Activated T-cell treated with anti-CD3 and anti-CD28 coated beads, Interleukin-2, amount 50 U/mL, for 24 hours (primary cell): ENCODE measurements at regions not wholly inside any gene's neighbourhood (a gene's known extent, or its start where the extent isn't known, plus 50 kb on each side); places are given as distances from the start of the nearest gene placed in this dataset.
"Not testable (repeated sequence)": the region's sequence is repeated elsewhere in the genome, so short reads cannot be mapped to it uniquely, and the experiment has no call there.

Experiments
- DNase-seq: peaks from one replicate; pipeline ENCODE4 v3.0.0-alpha.2; 2020
- H3K27ac Mint-ChIP-seq: 2 replicates; pipeline ENCODE4 v1.8.0; 2020; ENCODE audit warnings: mild to moderate bottlenecking, mixed read lengths
- H3K27me3 Mint-ChIP-seq: 2 replicates; pipeline ENCODE4 v1.8.0; 2020; ENCODE audit warnings: mixed read lengths
- H3K36me3 Mint-ChIP-seq: 2 replicates; pipeline ENCODE4 v1.8.0; 2020; ENCODE audit warnings: low read depth, mixed read lengths
- H3K4me1 Mint-ChIP-seq: 2 replicates; pipeline ENCODE4 v1.8.0; 2020; ENCODE audit warnings: low read depth, mixed read lengths
- H3K4me3 Mint-ChIP-seq: 2 replicates; pipeline ENCODE4 v1.8.0; 2020; ENCODE audit warnings: mild to moderate bottlenecking, moderate library complexity, mixed read lengths
- H3K9me3 Mint-ChIP-seq: 2 replicates; pipeline ENCODE4 v1.8.0; 2020; ENCODE audit warnings: mixed read lengths

- Mint-ChIP-seq H3K36me3 (no peaks in the 10 kb centered on the region), H3K4me3 (no peak overlapping the region), H3K27me3 (no peaks in the 10 kb centered on the region), H3K9me3 (peaks cover 11% of the 10 kb centered on the region), H3K27ac (no peak overlapping the region), H3K4me1 (no peaks in the 10 kb centered on the region)
- no peak for DNase-seq
Observed at GRCh38 chr13:54004026-54004699, 975.5 kb downstream of the OLFM4 start.

- Mint-ChIP-seq H3K27me3 (no peaks in the 10 kb centered on the region), H3K4me3 (no peak overlapping the region), H3K9me3 (peaks cover 20% of the 10 kb centered on the region), H3K4me1 (no peaks in the 10 kb centered on the region), H3K36me3 (no peaks in the 10 kb centered on the region), H3K27ac (no peak overlapping the region)
- DNase-seq = no peak
Observed at GRCh38 chr13:54016542-54016941, 987.9 kb downstream of the OLFM4 start.

- no peak overlapping the region for H3K4me3 Mint-ChIP-seq
- DNase-seq = no peak
- peaks cover 18% of the 10 kb centered on the region for H3K9me3 Mint-ChIP-seq
- no peaks in the 10 kb centered on the region for H3K27me3 Mint-ChIP-seq
- H3K36me3 Mint-ChIP-seq = no peaks in the 10 kb centered on the region
- H3K4me1 Mint-ChIP-seq = no peaks in the 10 kb centered on the region
- H3K27ac Mint-ChIP-seq = no peak overlapping the region
Observed at GRCh38 chr13:54018485-54018884, 989.9 kb downstream of the OLFM4 start.

GRCh38 chr13:54029226-54029625 lies 1000.6 kb downstream of the OLFM4 start:
- Mint-ChIP-seq H3K27me3 (no peaks in the 10 kb centered on the region), H3K27ac (no peak overlapping the region), H3K4me1 (no peaks in the 10 kb centered on the region), H3K4me3 (no peak overlapping the region), H3K36me3 (no peaks in the 10 kb centered on the region), H3K9me3 (peaks cover 31% of the 10 kb centered on the region)
- DNase-seq = no peak

GRCh38 chr13:54029720-54030119 lies 1001.1 kb downstream of the OLFM4 start:
- no peaks in the 10 kb centered on the region for H3K4me1 Mint-ChIP-seq
- H3K36me3 Mint-ChIP-seq = no peaks in the 10 kb centered on the region
- H3K9me3 Mint-ChIP-seq = peaks cover 30% of the 10 kb centered on the region
- H3K27me3 Mint-ChIP-seq = no peaks in the 10 kb centered on the region
- H3K27ac Mint-ChIP-seq = no peak overlapping the region
- no peak overlapping the region for H3K4me3 Mint-ChIP-seq
- DNase-seq = no peak

- H3K27me3 Mint-ChIP-seq = no peaks in the 10 kb centered on the region
- H3K4me3 Mint-ChIP-seq = no peak overlapping the region
- no peak for DNase-seq
- H3K9me3 Mint-ChIP-seq = peaks cover 14% of the 10 kb centered on the region
- no peaks in the 10 kb centered on the region for H3K4me1 Mint-ChIP-seq
- no peaks in the 10 kb centered on the region for H3K36me3 Mint-ChIP-seq
- no peak overlapping the region for H3K27ac Mint-ChIP-seq
Observed at GRCh38 chr13:54033323-54033861, 1004.8 kb downstream of the OLFM4 start.

GRCh38 chr13:54034047-54034446 lies 1005.4 kb downstream of the OLFM4 start:
- H3K9me3 Mint-ChIP-seq = peaks cover 16% of the 10 kb centered on the region
- no peaks in the 10 kb centered on the region for H3K27me3 Mint-ChIP-seq
- H3K36me3 Mint-ChIP-seq = no peaks in the 10 kb centered on the region
- H3K27ac Mint-ChIP-seq = no peak overlapping the region
- H3K4me1 Mint-ChIP-seq = no peaks in the 10 kb centered on the region
- no peak overlapping the region for H3K4me3 Mint-ChIP-seq
- DNase-seq = no peak

GRCh38 chr13:54057416-54057815 lies 1028.8 kb downstream of the OLFM4 start:
- H3K4me3 Mint-ChIP-seq = not testable (repeated sequence)

GRCh38 chr13:54069958-54070357 lies 1041.3 kb downstream of the OLFM4 start:
- not testable (repeated sequence) for DNase-seq, H3K4me1 Mint-ChIP-seq, H3K4me3 Mint-ChIP-seq, H3K27me3 Mint-ChIP-seq, H3K27ac Mint-ChIP-seq, H3K36me3 Mint-ChIP-seq
- H3K9me3 Mint-ChIP-seq = peaks cover 29% of the 10 kb centered on the region

More at GRCh38 chr13:54057416-54057815, 1028.8 kb downstream of the OLFM4 start:
- peaks cover 14% of the 10 kb centered on the region for H3K9me3 Mint-ChIP-seq
- H3K36me3 Mint-ChIP-seq, DNase-seq, H3K4me1 Mint-ChIP-seq, H3K27ac Mint-ChIP-seq, H3K27me3 Mint-ChIP-seq: not testable (repeated sequence)

- Mint-ChIP-seq H3K4me1 (no peaks in the 10 kb centered on the region), H3K4me3 (no peak overlapping the region), H3K27me3 (no peaks in the 10 kb centered on the region), H3K36me3 (no peaks in the 10 kb centered on the region), H3K27ac (no peak overlapping the region), H3K9me3 (no peaks in the 10 kb centered on the region)
- no peak for DNase-seq
Observed at GRCh38 chr13:54077569-54077968, 1049.0 kb downstream of the OLFM4 start.

GRCh38 chr13:54078271-54078870 lies 1049.8 kb downstream of the OLFM4 start:
- Mint-ChIP-seq H3K27ac (no peak overlapping the region), H3K4me1 (no peaks in the 10 kb centered on the region), H3K36me3 (no peaks in the 10 kb centered on the region), H3K9me3 (peaks cover 2% of the 10 kb centered on the region), H3K4me3 (no peak overlapping the region), H3K27me3 (no peaks in the 10 kb centered on the region)
- no peak for DNase-seq

GRCh38 chr13:54082309-54082708 lies 1053.7 kb downstream of the OLFM4 start:
- H3K27ac Mint-ChIP-seq, H3K4me1 Mint-ChIP-seq, DNase-seq, H3K36me3 Mint-ChIP-seq, H3K27me3 Mint-ChIP-seq, H3K4me3 Mint-ChIP-seq: not testable (repeated sequence)
- H3K9me3 Mint-ChIP-seq = peaks cover 14% of the 10 kb centered on the region

GRCh38 chr13:54091884-54092283 lies 1063.3 kb downstream of the OLFM4 start:
- Mint-ChIP-seq H3K27me3 (no peaks in the 10 kb centered on the region), H3K9me3 (peaks cover 13% of the 10 kb centered on the region), H3K4me1 (no peaks in the 10 kb centered on the region), H3K27ac (no peak overlapping the region), H3K4me3 (no peak overlapping the region), H3K36me3 (no peaks in the 10 kb centered on the region)
- no peak for DNase-seq

- DNase-seq = no peak
- Mint-ChIP-seq H3K9me3 (peaks cover 9% of the 10 kb centered on the region), H3K4me3 (no peak overlapping the region), H3K4me1 (no peaks in the 10 kb centered on the region), H3K27ac (no peak overlapping the region), H3K27me3 (no peaks in the 10 kb centered on the region), H3K36me3 (no peaks in the 10 kb centered on the region)
Observed at GRCh38 chr13:54092686-54093085, 1064.1 kb downstream of the OLFM4 start.

- Mint-ChIP-seq H3K27me3 (no peaks in the 10 kb centered on the region), H3K27ac (no peak overlapping the region), H3K4me1 (no peaks in the 10 kb centered on the region), H3K9me3 (peaks cover 16% of the 10 kb centered on the region), H3K36me3 (no peaks in the 10 kb centered on the region), H3K4me3 (no peak overlapping the region)
- no peak for DNase-seq
Observed at GRCh38 chr13:54110597-54110996, 1082.0 kb downstream of the OLFM4 start.
